IMR-90 (cell line): ENCODE measurements at regions not wholly inside any gene's neighbourhood (a gene's known extent, or its start where the extent isn't known, plus 50 kb on each side); places are given as distances from the start of the nearest gene placed in this dataset.

Experiments
- ATAC-seq: fragments of 200-7000 bp; cut with Tn5 transposase; 2 replicates; pipeline ENCODE4 v1.9.1; 2020; ENCODE audit warnings: low read depth, mild to moderate bottlenecking, moderate library complexity
- BruUV-seq: library from RNA; stranded (reverse); fragments of 400-500 nt; replicated peaks from 2 replicates; lab custom pipeline; 2021; lab: Mats Ljungman, UMichigan
- CTCF ChIA-PET: fragments of 300-600 bp; formaldehyde crosslinking; extraction: SDS; loops from one replicate; lab custom pipeline; 2021; ENCODE audit warnings: antibody characterized with exemption; lab: Yijun Ruan, JAX
- POLR2A ChIA-PET: fragments of 300-600 bp; sonication (Branson Sonifier 250); formaldehyde crosslinking; loops from one replicate; lab custom pipeline; 2022; ENCODE audit warnings: antibody characterized with exemption; ENCODE audit not compliant: unreplicated experiment; lab: Charles Lee
- DNase-seq: peaks from one replicate; pipeline ENCODE4 v3.0.0; 2013
- H2AFZ ChIP-seq: replicated peaks from 2 replicates; pipeline ENCODE3; 2013; ENCODE audit warnings: low read length, mild to moderate bottlenecking; ENCODE audit not compliant: poor library complexity
- H2AK5ac ChIP-seq: 2 replicates; pipeline ENCODE4 v1.6.1; 2013; ENCODE audit warnings: low read depth, low read length, inconsistent platforms
- H2AK9ac ChIP-seq: replicated peaks from 2 replicates; pipeline ENCODE3; 2013; ENCODE audit warnings: mild to moderate bottlenecking, low read depth, low read length, moderate library complexity; ENCODE audit not compliant: poor library complexity
- H2BK120ac ChIP-seq: 2 replicates; pipeline ENCODE4 v1.6.1; 2013; ENCODE audit warnings: low read depth, low read length, inconsistent platforms
- H2BK15ac ChIP-seq: 3 replicates; pipeline ENCODE4 v1.6.1; 2013; ENCODE audit warnings: low read depth, low read length, inconsistent platforms
- H2BK20ac ChIP-seq: 2 replicates; pipeline ENCODE4 v1.6.1; 2013; ENCODE audit warnings: low read depth, mild to moderate bottlenecking, inconsistent platforms, low read length, moderate library complexity
- H2BK5ac ChIP-seq: 2 replicates; pipeline ENCODE4 v1.6.1; 2013; ENCODE audit warnings: mild to moderate bottlenecking, low read depth, low read length, inconsistent platforms; ENCODE audit not compliant: poor library complexity, severe bottlenecking
- H3K14ac ChIP-seq: replicated peaks from 2 replicates; pipeline ENCODE4 v1.6.1; 2013; ENCODE audit warnings: low read depth, low read length, inconsistent platforms
- H3K18ac ChIP-seq: 2 replicates; pipeline ENCODE4 v1.6.1; 2013; ENCODE audit warnings: low read depth, low read length, control low read depth
- H3K23ac ChIP-seq: 2 replicates; pipeline ENCODE4 v1.6.1; 2013; ENCODE audit warnings: low read depth, low read length, inconsistent platforms
- H3K27ac ChIP-seq: 2 replicates; pipeline ENCODE4 v1.5.1; 2013; ENCODE audit warnings: mild to moderate bottlenecking, control low read depth, low read length; ENCODE audit not compliant: insufficient read depth
- H3K27me3 ChIP-seq: 2 replicates; pipeline ENCODE4 v1.6.1; 2013; ENCODE audit warnings: low read length; ENCODE audit not compliant: control insufficient read depth, insufficient read depth
- H3K36me3 ChIP-seq: 2 replicates; pipeline ENCODE4 v1.6.1; 2013; ENCODE audit warnings: low read length, mixed read lengths; ENCODE audit not compliant: control insufficient read depth, insufficient read depth
- H3K4ac ChIP-seq: 2 replicates; pipeline ENCODE4 v1.6.1; 2013; ENCODE audit warnings: low read depth, low read length, inconsistent platforms
- H3K4me1 ChIP-seq: 2 replicates; pipeline ENCODE4 v1.6.1; 2013; ENCODE audit warnings: low read length, mixed read lengths; ENCODE audit not compliant: control insufficient read depth, insufficient read depth
- H3K4me2 ChIP-seq: 2 replicates; pipeline ENCODE4 v1.6.1; 2013; ENCODE audit warnings: low read depth, mild to moderate bottlenecking, control low read depth, low read length, moderate library complexity
- H3K4me3 ChIP-seq: 2 replicates; pipeline ENCODE4 v1.5.1; 2013; ENCODE audit warnings: low read depth, mild to moderate bottlenecking, control low read depth, low read length, moderate library complexity; ENCODE audit not compliant: insufficient read depth
- H3K56ac ChIP-seq: 2 replicates; pipeline ENCODE4 v1.6.1; 2013; ENCODE audit warnings: low read length, inconsistent platforms; ENCODE audit not compliant: insufficient read depth; ENCODE audit errors: extremely low read depth
- H3K79me1 ChIP-seq, 2 experiments: 2 replicates each; pipeline ENCODE4 v1.6.1; 2013; ENCODE audit warnings: low read length in 2 of 2, inconsistent platforms in 1 of 2, low read depth in 1 of 2
- H3K9ac ChIP-seq: 2 replicates; pipeline ENCODE4 v1.6.1; 2013; ENCODE audit warnings: low read depth, low read length, control low read depth
- H3K9me1 ChIP-seq: 2 replicates; pipeline ENCODE4 v1.6.1; 2013; ENCODE audit warnings: low read length, inconsistent platforms; ENCODE audit not compliant: insufficient read depth
- H3K9me3 ChIP-seq: 2 replicates; pipeline ENCODE4 v1.6.1; 2013; ENCODE audit warnings: low read length; ENCODE audit not compliant: control insufficient read depth, insufficient read depth
- H4K20me1 ChIP-seq: 2 replicates; pipeline ENCODE4 v1.6.1; 2013; ENCODE audit warnings: low read length, inconsistent platforms; ENCODE audit not compliant: insufficient read depth
- H4K5ac ChIP-seq: 2 replicates; pipeline ENCODE4 v1.6.1; 2013; ENCODE audit warnings: mild to moderate bottlenecking, low read depth, low read length, control low read depth
- H4K8ac ChIP-seq, 2 experiments: 2 replicates each; pipeline ENCODE4 v1.6.1; 2013; ENCODE audit warnings: low read depth in 2 of 2, low read length in 2 of 2, control low read depth in 1 of 2, inconsistent platforms in 1 of 2
- H4K91ac ChIP-seq: 2 replicates; pipeline ENCODE4 v1.6.1; 2013; ENCODE audit warnings: low read depth, low read length, inconsistent platforms; ENCODE audit not compliant: insufficient read depth
- MAZ ChIP-seq: IDR thresholded peaks from 2 replicates; pipeline ENCODE4 v1.6.1; 2012; ENCODE audit warnings: low read depth, mild to moderate bottlenecking, low read length, improper control_type of control experiment, moderate library complexity, borderline replicate concordance
- RAD21 ChIP-seq: IDR thresholded peaks from 2 replicates; pipeline ENCODE4 v1.6.1; 2012; ENCODE audit warnings: low read length, improper control_type of control experiment
- WGBS, 2 experiments: methylation state at CpG; one replicate each; pipeline versions ENCODE4 v1.1.5 to v1.1.7; 2013; ENCODE audit warnings: missing lambda C conversion rate in 2 of 2; ENCODE audit not compliant: insufficient read length in 1 of 2; ENCODE audit errors: extremely low coverage in 2 of 2; 5-methylcytosine and 5-hydroxymethylcytosine counted together
- dilution Hi-C: fragments of 300-500 bp; cut with HindIII; formaldehyde crosslinking; loops from one replicate; pipeline ENCODE4 v1.14.3; 2018; ENCODE audit warnings: low sequenced_read_pairs; ENCODE audit not compliant: unreplicated experiment
- in situ Hi-C: fragments of 300-500 bp; cut with MboI; formaldehyde crosslinking; loops from 3 replicates; pipeline ENCODE4 v1.14.3; 2019; ENCODE audit warnings: low sequenced_read_pairs, inconsistent platforms, mixed read lengths
- intact Hi-C: fragments of 100-400 bp; cut with micrococcal nuclease; formaldehyde crosslinking; loops from 2 replicates; pipeline ENCODE4 v1.10.0; 2022

DNA sequence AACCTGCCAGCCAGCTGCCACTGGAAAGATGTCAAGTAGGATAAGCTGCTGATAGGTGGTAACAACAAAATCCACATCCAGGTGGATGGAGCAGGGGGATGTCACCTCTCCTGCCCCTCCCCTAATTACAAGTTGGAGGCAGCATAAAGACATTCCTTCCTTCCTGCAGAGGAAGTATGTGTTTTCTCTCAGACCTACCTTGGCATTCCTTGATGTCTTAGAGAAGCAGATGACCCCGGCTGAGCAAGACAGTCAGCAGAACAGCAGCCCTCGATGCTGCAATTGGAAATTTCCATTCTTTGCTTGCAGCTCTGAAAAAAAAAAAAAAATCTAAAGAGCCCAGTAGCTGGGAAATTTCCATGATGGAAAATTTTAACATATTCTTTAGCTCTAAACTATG is 137.5 kb upstream of the MKLN1 start:
- Histone ChIP-seq H4K20me1 (no peaks in the 10 kb centered on the region), H2AK5ac (peak overlapping the region; percentile 56; the same call in 1 of the 2 replicates), H3K4me3 (no peak overlapping the region), H4K5ac (no peak overlapping the region), H2AK9ac (peak overlapping the region; percentile 8), H3K9ac (no peak overlapping the region), H3K36me3 (no peaks in the 10 kb centered on the region), H3K14ac (no peak overlapping the region), H3K4me2 (no peak overlapping the region), H3K23ac (no peak overlapping the region), H3K79me1 (no peaks in the 10 kb centered on the region), H2BK120ac (peak overlapping the region; percentile 17; the same call in 1 of the 2 replicates), H4K91ac (peak overlapping the region; percentile 40; the same call in 1 of the 2 replicates), H3K4ac (peak overlapping the region; percentile 17; the same call in 1 of the 2 replicates), H3K27me3 (no peaks in the 10 kb centered on the region), H2BK15ac (peak overlapping the region; percentile 77; the same call in 1 of the 3 replicates), H3K4me1 (0 out of 2 replicates have a peak, but pooled peaks cover 3% of the 10 kb centered on the region), H3K9me1 (no peaks in the 10 kb centered on the region; the same call in 1 of the 2 replicates), H3K56ac (no peak overlapping the region), H3K9me3 (peaks cover 1% of the 10 kb centered on the region; the same call in 1 of the 2 replicates), H2BK20ac (peak overlapping the region; percentile 36; the same call in 1 of the 2 replicates), H2AFZ (peak overlapping the region; percentile 68), H2BK5ac (no peak overlapping the region), H4K8ac (no peak overlapping the region), H3K18ac (peak overlapping the region; percentile 2; the same call in 1 of the 2 replicates), H3K27ac (no peak overlapping the region)
- POLR2A ChIA-PET, result interaction anchor here (0.5 kb wide), 1 partner anchor 196 kb away, joined by 4 read pairs; no protein-coding TSS in a partner anchor
- CTCF ChIA-PET, result interaction anchor here (1.4 kb wide), 1 partner anchor 10 kb away, joined by 3 read pairs; no protein-coding TSS in a partner anchor
- in situ Hi-C loops (no loop called here), dilution Hi-C loops (no loop called here), intact Hi-C loops (no loop called here)
- BruUV-seq, result no TSS peak
- TF ChIP-seq MAZ (no peak), RAD21 (no peak)
- no peak for ATAC-seq
- no CpG with 5 or more reads among the region's 2 CpGs for WGBS, 2 experiments
- peak; percentile 31 for DNase-seq
